Body of pancreas (tissue), 4 donors: ENCODE measurements at regions not wholly inside any gene's neighbourhood (a gene's known extent, or its start where the extent isn't known, plus 50 kb on each side); places are given as distances from the start of the nearest gene placed in this dataset.

ENCODE experiments used
- ATAC-seq: fragments of 150-250 bp; one replicate; pipeline ENCODE4 v1.9.1; 2016
- DNase-seq, 4 donors: peaks; one replicate each; pipeline ENCODE4 v3.0.0-alpha.2; 2019
- H3K27ac ChIP-seq, 4 donors: fragments of 200-600 bp; sonication (generic); 1 replicate in 3 of 4; 2 replicates in 1 of 4; pipeline versions ENCODE4 v1.5.1 to v1.6.1; 2016 to 2019; ENCODE audit warnings: mild to moderate bottlenecking in 1 of 4, mixed read lengths in 1 of 4, moderate library complexity in 1 of 4
- H3K27me3 ChIP-seq, 2 donors: fragments of 200-600 bp; sonication (generic); one replicate each; pipeline ENCODE4 v1.6.0; 2016; ENCODE audit warnings: mild to moderate bottlenecking in 1 of 2
- H3K36me3 ChIP-seq, 2 donors: fragments of 200-600 bp; sonication (generic); replicated peaks in 1 of 2; 2 replicates each; pipeline ENCODE4 v1.5.1; 2016; ENCODE audit warnings: low read depth in 2 of 2; ENCODE audit not compliant: insufficient read depth in 1 of 2
- H3K4me1 ChIP-seq: fragments of 200-600 bp; sonication (generic); one replicate; pipeline ENCODE4 v1.6.0; 2016
- H3K4me3 ChIP-seq, 2 donors: fragments of 200-600 bp; sonication (generic); 1 replicate in 1 of 2; 2 replicates in 1 of 2; pipeline ENCODE4 v1.5.1; 2016 to 2019
- H3K9me3 ChIP-seq, 3 donors: fragments of 200-600 bp; sonication (generic); 1 replicate in 2 of 3; 2 replicates in 1 of 3; pipeline ENCODE4 v1.5.1; 2016
- CTCF ChIP-seq, 7 experiments: fragments of 450-650 bp in 4 of 7; fragments of 200-600 bp in 3 of 7; sonication (generic) in 3 of 7; IDR thresholded peaks; one replicate each; pipeline ENCODE4 v1.5.1; 2016 to 2019; ENCODE audit warnings: antibody characterized with exemption in 7 of 7
- POLR2A ChIP-seq, 3 donors: fragments of 450-650 bp; IDR thresholded peaks; one replicate each; pipeline ENCODE4 v1.6.1; 2016; ENCODE audit warnings: antibody characterized with exemption in 3 of 3, mild to moderate bottlenecking in 2 of 3
- WGBS, 2 donors: methylation state at CpG; one replicate each; pipeline ENCODE4 v1.1.5; 2017; 5-methylcytosine and 5-hydroxymethylcytosine counted together
- intact Hi-C: fragments of 100-400 bp; cut with DNase I; formaldehyde crosslinking; loops from one replicate; pipeline ENCODE4 v1.15.1; 2023

DNA sequence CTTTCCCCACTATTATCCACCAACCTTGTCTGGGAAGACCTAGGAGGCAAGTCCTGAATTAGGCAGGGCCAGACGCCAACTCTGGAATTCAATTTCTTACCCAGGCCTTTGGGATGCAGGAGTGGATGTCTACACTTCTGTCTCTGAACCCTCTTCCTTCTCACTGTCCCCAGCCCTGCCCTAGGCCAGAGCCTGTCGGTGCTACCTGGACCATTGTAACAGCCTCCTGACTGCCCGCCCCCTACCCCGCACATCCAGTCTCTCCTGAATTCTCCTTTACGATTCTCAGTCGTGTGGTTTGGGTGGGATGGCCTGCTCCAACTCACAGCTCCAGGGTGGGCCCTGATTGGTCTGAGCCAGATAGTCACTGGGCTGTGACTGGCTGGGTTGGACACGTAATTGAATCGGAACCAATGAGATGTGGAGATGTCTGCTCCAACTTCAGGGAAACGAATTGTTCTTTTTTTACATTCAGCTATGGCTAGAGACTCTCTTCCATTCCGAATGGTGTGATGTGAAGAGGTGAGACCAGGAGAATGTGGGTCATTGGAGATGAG lies 304.6 kb downstream of the PTPRU start:
- H3K36me3 ChIP-seq: no peaks in the 10 kb centered on the region
- ATAC-seq (no peak), DNase-seq (no peak)
- no peaks in the 10 kb centered on the region for H3K27me3 ChIP-seq
- H3K27ac ChIP-seq: no peak overlapping the region
- intact Hi-C loops: no loop called here
- H3K4me3 ChIP-seq: no peak overlapping the region
- TF ChIP-seq POLR2A (IDR thresholded peaks at IDR 0.05): no peak
- no peak for TF ChIP-seq CTCF (IDR thresholded peaks at IDR 0.05)
- H3K9me3 ChIP-seq: peaks cover 0 to 6% (median 0%) of the 10 kb centered on the region in 3 donors
- WGBS, 2 donors: 81 to 89% methylated on average over 10 of the region's 10 CpGs
- H3K4me1 ChIP-seq: no peaks in the 10 kb centered on the region

GRCh38 chr1:29539971-29540370 lies 303.6 kb downstream of the PTPRU start:
- ATAC-seq (no peak), DNase-seq (no peak)
- H3K27me3 ChIP-seq: no peaks in the 10 kb centered on the region
- TF ChIP-seq POLR2A (IDR thresholded peaks at IDR 0.05): no peak
- TF ChIP-seq CTCF (IDR thresholded peaks at IDR 0.05): no peak
- intact Hi-C loops: no loop called here
- H3K9me3 ChIP-seq: peaks cover 0 to 3% (median 0%) of the 10 kb centered on the region in 3 donors
- no peaks in the 10 kb centered on the region for H3K36me3 ChIP-seq
- 73 to 78% methylated on average over 6 to 7 of the region's 7 CpGs for WGBS, 2 donors
- no peak overlapping the region for H3K4me3 ChIP-seq
- no peak overlapping the region for H3K27ac ChIP-seq
- no peaks in the 10 kb centered on the region for H3K4me1 ChIP-seq

- WGBS, 2 donors: 34 to 41% methylated on average over 3 of the region's 3 CpGs
- Histone ChIP-seq H3K4me1 (no peaks in the 10 kb centered on the region), H3K27me3 (no peaks in the 10 kb centered on the region), H3K4me3 (no peak overlapping the region), H3K27ac (no peak overlapping the region), H3K36me3 (no peaks in the 10 kb centered on the region), H3K9me3 (no peaks in the 10 kb centered on the region)
- no peak for ATAC-seq
- no peak for DNase-seq
- intact Hi-C loops: no loop called here
- no peak for TF ChIP-seq POLR2A (IDR thresholded peaks at IDR 0.05)
- no peak for TF ChIP-seq CTCF (IDR thresholded peaks at IDR 0.05)
Observed at GRCh38 chr1:29538586-29538985, 302.3 kb downstream of the PTPRU start.

GRCh38 chr1:29532751-29533150 lies 296.4 kb downstream of the PTPRU start:
- no peak overlapping the region for H3K4me3 ChIP-seq
- no peaks in the 10 kb centered on the region for H3K36me3 ChIP-seq
- H3K27me3 ChIP-seq: no peaks in the 10 kb centered on the region
- peaks cover 0 to 6% (median 0%) of the 10 kb centered on the region in 3 donors for H3K9me3 ChIP-seq
- TF ChIP-seq POLR2A (IDR thresholded peaks at IDR 0.05) (no peak), CTCF (IDR thresholded peaks at IDR 0.05) (no peak)
- DNase-seq (no peak), ATAC-seq (no peak)
- WGBS, 2 donors: 63 to 75% methylated on average over 1 of the region's 1 CpG
- H3K4me1 ChIP-seq: no peaks in the 10 kb centered on the region
- no peak overlapping the region for H3K27ac ChIP-seq
- intact Hi-C loops: no loop called here

- ATAC-seq (no peak), DNase-seq (no peak)
- H3K4me1 ChIP-seq: no peaks in the 10 kb centered on the region
- TF ChIP-seq POLR2A (IDR thresholded peaks at IDR 0.05) (no peak), CTCF (IDR thresholded peaks at IDR 0.05) (no peak)
- WGBS, 2 donors: 67 to 72% methylated on average over 6 of the region's 6 CpGs
- H3K27ac ChIP-seq: no peak overlapping the region
- no peaks in the 10 kb centered on the region for H3K36me3 ChIP-seq
- H3K9me3 ChIP-seq: peaks cover 0 to 6% (median 0%) of the 10 kb centered on the region in 3 donors
- H3K4me3 ChIP-seq: no peak overlapping the region
- no peaks in the 10 kb centered on the region for H3K27me3 ChIP-seq
- intact Hi-C loops: no loop called here
Observed at GRCh38 chr1:29532285-29532684, 296.0 kb downstream of the PTPRU start.
